ENCODE measurements at regions not wholly inside any gene's neighbourhood (a gene's known extent, or its start where the extent isn't known, plus 50 kb on each side); places are given as distances from the start of the nearest gene placed in this dataset.

DNA sequence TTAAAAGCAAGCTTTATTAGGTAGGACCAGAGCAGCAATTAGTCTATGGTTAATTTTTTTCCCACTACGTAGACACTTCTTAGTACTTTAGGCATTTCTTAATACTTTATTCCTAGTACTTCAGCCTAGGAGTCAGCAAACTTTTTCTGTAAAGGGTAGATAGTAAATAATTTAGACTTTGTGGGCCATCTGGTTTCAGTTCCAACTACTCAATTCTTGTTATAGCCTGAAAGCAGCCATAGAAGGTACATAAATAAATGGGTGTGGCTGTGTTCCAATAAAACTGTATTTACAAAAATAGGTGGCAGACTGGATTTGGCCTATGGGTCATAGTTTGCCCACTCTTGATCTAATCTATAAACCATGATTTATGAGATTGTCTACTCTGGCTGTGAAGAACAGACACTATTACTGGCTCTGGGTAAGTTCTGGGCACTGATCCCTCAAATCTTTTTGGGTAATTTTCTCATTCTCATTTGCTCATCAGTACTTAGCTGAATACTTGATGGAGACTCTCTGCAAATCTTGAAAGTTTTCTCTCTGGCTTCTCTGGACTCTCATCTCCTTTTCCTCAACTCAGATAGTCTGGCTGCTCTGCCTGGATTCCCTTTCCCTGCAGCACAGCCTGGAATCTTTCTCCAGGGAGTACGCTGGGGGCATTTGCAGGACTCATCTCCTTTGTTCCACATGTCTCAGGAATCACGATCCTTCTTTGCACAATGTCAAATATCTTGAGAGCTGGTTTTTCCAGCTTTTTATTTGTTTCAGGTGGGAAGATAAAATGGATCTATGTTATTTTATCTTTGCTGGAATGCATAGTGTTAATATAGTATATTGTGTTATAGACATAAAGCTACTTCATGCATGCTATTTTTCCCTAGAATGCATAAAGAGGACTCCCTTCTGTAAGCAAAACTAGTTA, 524.8 kb upstream of the TBL1XR1 start:
- no peak overlapping the region for H3K4me2 ChIP-seq (ENCODE audit: insufficient read depth, low read length)
- H2AFZ ChIP-seq (ENCODE audit: low read length): peak overlapping the region; percentile 42
- no peaks in the 10 kb centered on the region for H3K36me3 ChIP-seq (ENCODE audit: insufficient read depth, low read length)
- no peaks in the 10 kb centered on the region for H3K9me3 ChIP-seq (ENCODE audit: low read depth, low read length)
- H3K27me3 ChIP-seq (ENCODE audit: insufficient read depth, low read length): no peaks in the 10 kb centered on the region
- H3K4me3 ChIP-seq (ENCODE audit: insufficient read depth, low read length): no peak overlapping the region
- H4K20me1 ChIP-seq (ENCODE audit: insufficient read depth, low read length): no peaks in the 10 kb centered on the region
- no peak for DNase-seq (ENCODE audit: insufficient read length, low spot score, missing footprints)
- no peak overlapping the region for H3K27ac ChIP-seq (ENCODE audit: low read depth, low read length)
- TF ChIP-seq, protein P1, sequence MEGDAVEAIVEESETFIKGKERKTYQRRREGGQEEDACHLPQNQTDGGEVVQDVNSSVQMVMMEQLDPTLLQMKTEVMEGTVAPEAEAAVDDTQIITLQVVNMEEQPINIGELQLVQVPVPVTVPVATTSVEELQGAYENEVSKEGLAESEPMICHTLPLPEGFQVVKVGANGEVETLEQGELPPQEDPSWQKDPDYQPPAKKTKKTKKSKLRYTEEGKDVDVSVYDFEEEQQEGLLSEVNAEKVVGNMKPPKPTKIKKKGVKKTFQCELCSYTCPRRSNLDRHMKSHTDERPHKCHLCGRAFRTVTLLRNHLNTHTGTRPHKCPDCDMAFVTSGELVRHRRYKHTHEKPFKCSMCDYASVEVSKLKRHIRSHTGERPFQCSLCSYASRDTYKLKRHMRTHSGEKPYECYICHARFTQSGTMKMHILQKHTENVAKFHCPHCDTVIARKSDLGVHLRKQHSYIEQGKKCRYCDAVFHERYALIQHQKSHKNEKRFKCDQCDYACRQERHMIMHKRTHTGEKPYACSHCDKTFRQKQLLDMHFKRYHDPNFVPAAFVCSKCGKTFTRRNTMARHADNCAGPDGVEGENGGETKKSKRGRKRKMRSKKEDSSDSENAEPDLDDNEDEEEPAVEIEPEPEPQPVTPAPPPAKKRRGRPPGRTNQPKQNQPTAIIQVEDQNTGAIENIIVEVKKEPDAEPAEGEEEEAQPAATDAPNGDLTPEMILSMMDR (IDR thresholded peaks at IDR 0.05; ENCODE audit: extremely low read depth, low read depth, low read length): no peak
- no peaks in the 10 kb centered on the region for H3K79me2 ChIP-seq (ENCODE audit: insufficient read depth, low read length)
- H3K4me1 ChIP-seq (ENCODE audit: insufficient read depth, low read length): peaks cover 8% of the 10 kb centered on the region

- peaks cover 8% of the 10 kb centered on the region for H3K4me1 ChIP-seq (ENCODE audit: insufficient read depth, low read length)
- no peak for DNase-seq (ENCODE audit: insufficient read length, low spot score, missing footprints)
- H3K4me2 ChIP-seq (ENCODE audit: insufficient read depth, low read length): no peak overlapping the region
- no peaks in the 10 kb centered on the region for H4K20me1 ChIP-seq (ENCODE audit: insufficient read depth, low read length)
- H3K27ac ChIP-seq (ENCODE audit: low read depth, low read length): no peak overlapping the region
- H3K79me2 ChIP-seq (ENCODE audit: insufficient read depth, low read length): no peaks in the 10 kb centered on the region
- H3K27me3 ChIP-seq (ENCODE audit: insufficient read depth, low read length): no peaks in the 10 kb centered on the region
- H3K4me3 ChIP-seq (ENCODE audit: insufficient read depth, low read length): no peak overlapping the region
- H3K36me3 ChIP-seq (ENCODE audit: insufficient read depth, low read length): no peaks in the 10 kb centered on the region
- TF ChIP-seq, protein P1 (IDR thresholded peaks at IDR 0.05; ENCODE audit: extremely low read depth, low read depth, low read length): no peak
- no peaks in the 10 kb centered on the region for H3K9me3 ChIP-seq (ENCODE audit: low read depth, low read length)
- H2AFZ ChIP-seq (ENCODE audit: low read length): peak overlapping the region; percentile 84
Observed at GRCh38 chr3:177724020-177724638, 526.8 kb upstream of the TBL1XR1 start.

DNA sequence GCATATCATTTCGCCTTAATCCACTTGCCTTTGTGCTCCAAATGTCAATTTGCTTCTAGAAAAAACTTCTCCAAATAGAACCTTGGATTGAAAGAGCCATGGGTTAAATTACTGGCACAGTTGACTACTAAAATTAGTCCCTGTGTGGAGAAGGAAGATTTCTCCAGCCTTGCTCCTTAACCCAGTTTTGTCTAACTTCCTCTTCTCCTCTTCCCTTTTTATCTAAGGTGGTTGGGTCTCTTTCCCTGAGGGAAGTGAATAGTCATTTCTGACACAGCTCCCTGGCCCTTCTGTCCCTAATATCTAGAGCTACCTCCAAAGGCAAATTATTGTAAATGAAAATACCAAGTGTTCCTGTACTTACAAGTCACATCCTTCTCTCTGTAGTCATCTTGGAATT, 527.9 kb upstream of the TBL1XR1 start:
- Histone ChIP-seq H4K20me1 (ENCODE audit: insufficient read depth, low read length) (no peaks in the 10 kb centered on the region), H3K36me3 (ENCODE audit: insufficient read depth, low read length) (no peaks in the 10 kb centered on the region), H3K9me3 (ENCODE audit: low read depth, low read length) (no peaks in the 10 kb centered on the region), H2AFZ (ENCODE audit: low read length) (peak overlapping the region; percentile 50), H3K27me3 (ENCODE audit: insufficient read depth, low read length) (no peaks in the 10 kb centered on the region), H3K4me3 (ENCODE audit: insufficient read depth, low read length) (no peak overlapping the region), H3K4me1 (ENCODE audit: insufficient read depth, low read length) (peaks cover 16% of the 10 kb centered on the region), H3K4me2 (ENCODE audit: insufficient read depth, low read length) (no peak overlapping the region), H3K79me2 (ENCODE audit: insufficient read depth, low read length) (no peaks in the 10 kb centered on the region), H3K27ac (ENCODE audit: low read depth, low read length) (no peak overlapping the region)
- DNase-seq (ENCODE audit: insufficient read length, low spot score, missing footprints): no peak
- TF ChIP-seq, protein P1 (IDR thresholded peaks at IDR 0.05; ENCODE audit: extremely low read depth, low read depth, low read length): no peak

DNA sequence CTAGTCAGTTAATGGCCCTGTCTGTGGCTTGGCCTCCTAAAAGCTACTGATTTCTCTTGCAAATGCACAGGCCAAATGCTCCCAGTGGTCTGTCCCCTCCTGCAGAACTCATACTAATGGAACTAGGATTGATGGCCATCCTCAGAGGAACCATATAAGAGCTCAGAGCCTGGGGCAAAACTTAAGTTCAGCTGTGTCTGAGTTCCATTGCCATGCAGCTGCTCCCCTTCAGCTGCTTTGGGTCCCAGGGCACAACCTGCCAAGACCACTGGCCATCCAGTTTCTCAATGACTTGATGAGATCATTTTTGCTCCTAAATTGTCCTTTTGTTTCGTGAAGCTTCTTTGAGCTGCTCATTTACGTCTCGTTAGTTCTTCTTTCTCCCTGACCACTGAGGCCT, 529.5 kb upstream of the TBL1XR1 start:
- H2AFZ ChIP-seq (ENCODE audit: low read length): no peak overlapping the region
- peaks cover 28% of the 10 kb centered on the region for H3K4me1 ChIP-seq (ENCODE audit: insufficient read depth, low read length)
- H3K9me3 ChIP-seq (ENCODE audit: low read depth, low read length): no peaks in the 10 kb centered on the region
- H4K20me1 ChIP-seq (ENCODE audit: insufficient read depth, low read length): no peaks in the 10 kb centered on the region
- no peaks in the 10 kb centered on the region for H3K27me3 ChIP-seq (ENCODE audit: insufficient read depth, low read length)
- no peak overlapping the region for H3K4me2 ChIP-seq (ENCODE audit: insufficient read depth, low read length)
- no peak for DNase-seq (ENCODE audit: insufficient read length, low spot score, missing footprints)
- no peaks in the 10 kb centered on the region for H3K79me2 ChIP-seq (ENCODE audit: insufficient read depth, low read length)
- TF ChIP-seq, protein P1 (IDR thresholded peaks at IDR 0.05; ENCODE audit: extremely low read depth, low read depth, low read length): no peak
- no peak overlapping the region for H3K4me3 ChIP-seq (ENCODE audit: insufficient read depth, low read length)
- no peak overlapping the region for H3K27ac ChIP-seq (ENCODE audit: low read depth, low read length)
- no peaks in the 10 kb centered on the region for H3K36me3 ChIP-seq (ENCODE audit: insufficient read depth, low read length)

All from osteoblast (primary cell).